ENCODE measurements at regions not wholly inside any gene's neighbourhood (a gene's known extent, or its start where the extent isn't known, plus 50 kb on each side); places are given as distances from the start of the nearest gene placed in this dataset.

DNA sequence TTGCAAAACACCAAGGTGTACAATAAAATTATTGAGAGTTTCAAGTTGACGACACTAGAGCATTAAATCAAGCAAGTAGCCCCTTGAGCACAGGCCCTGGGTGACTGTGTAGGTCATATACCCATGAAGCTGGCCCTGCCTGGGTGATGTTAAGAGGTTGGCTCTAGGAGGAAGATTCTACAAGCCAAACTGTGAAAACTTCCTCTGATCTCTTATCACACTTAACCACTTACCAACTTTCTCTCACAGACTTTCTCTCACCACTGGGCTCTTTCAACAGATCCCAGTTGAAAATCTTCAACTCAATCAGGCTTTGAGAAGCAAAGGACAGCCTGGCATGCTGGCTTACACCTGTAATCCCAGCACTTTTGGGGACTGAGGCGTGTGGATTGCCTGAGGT, 186.9 kb upstream of the BTG1 start:
- DNase-seq, result no peak

DNA sequence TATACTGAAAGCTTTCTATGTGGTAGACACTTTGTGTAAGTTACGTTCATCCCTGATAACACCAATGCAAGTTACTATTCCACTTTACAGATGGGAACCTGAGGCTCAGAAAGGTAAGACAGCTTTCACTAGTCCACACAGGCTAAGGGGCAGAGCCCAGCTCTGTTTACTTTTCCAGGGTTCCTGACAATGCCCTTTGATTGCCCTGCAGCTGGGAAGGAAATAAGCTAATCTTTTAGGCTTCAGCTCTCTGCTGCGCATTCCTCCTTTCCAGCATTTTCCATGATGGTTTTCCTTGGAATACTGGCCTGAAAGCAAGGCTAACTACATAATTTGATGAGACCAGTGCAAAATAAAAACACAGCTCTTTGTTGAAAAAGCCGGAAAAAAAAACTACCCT, 185.7 kb upstream of the BTG1 start:
- DNase-seq, result no peak

DNA sequence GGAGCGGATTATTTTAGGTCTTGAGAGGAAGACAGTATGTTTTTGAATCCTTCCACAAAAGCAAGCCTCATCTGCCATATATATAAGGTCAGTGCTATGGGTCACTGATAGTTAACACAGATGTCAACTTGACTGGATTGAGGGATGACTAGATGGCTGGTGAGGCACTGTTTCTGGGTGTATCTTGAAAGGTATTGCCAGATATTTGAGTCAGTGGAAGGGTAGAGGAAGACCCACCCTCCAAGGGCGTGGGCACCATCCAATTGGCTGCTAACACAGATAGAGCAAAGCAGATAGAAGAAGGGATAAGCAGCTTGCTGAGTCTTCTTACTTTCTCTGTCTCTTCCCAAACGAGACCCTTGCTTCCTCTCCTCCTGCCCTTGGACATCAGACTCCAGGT, 185.0 kb upstream of the BTG1 start:
- DNase-seq, result no peak

DNA sequence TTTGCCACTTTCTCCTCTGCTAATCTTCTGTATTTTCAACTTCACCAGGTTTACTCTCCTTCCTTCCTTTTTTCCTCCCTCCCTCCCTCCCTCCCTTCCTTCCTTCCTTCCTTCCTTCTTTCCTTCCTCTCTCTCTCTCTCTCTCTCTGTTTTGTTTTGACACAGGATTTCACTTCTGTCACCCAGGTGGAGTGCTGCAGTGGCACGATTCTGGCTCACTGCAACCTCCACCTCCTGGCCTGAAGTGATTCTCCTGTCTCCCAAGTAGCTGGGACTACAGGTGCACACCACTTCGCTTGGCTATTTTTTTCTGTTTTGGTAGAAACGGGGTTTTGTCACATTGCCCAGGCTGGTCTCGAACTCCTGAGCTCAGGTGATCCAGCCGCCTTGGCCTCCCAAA, 181.2 kb upstream of the BTG1 start:
- no peak for DNase-seq

DNA sequence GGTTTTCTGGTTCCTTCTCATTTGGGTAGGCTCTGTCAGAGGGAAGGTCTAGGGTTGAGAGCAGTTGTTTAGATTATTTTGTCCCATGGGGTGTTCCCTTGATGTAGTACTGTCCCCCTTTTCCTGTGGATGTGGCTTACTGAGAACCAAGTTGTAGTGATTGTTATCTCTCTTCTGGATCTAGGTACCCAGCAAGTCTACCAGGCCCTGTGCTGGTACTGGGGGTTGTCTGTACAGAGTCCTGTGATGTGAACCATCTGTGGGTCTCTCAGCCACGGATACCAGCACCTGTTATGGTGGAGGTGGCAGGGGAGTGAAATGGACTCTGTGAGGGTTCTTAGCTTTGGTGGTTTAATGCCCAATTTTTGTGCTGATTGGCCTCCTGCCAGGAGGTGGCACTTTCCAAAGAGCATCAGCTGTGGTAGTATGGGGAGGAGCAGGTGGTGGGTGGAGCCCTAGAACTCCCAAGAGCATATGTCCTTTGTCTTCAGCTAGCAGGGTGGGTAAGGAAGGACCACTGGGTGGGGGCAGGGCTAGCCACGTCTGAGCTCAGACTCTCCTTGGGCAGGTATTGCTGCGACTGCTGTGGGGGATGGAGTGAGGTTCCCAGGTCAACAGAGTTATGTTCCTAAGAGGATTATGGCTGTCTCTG, 179.3 kb upstream of the BTG1 start:
- DNase-seq, result no peak

DNA sequence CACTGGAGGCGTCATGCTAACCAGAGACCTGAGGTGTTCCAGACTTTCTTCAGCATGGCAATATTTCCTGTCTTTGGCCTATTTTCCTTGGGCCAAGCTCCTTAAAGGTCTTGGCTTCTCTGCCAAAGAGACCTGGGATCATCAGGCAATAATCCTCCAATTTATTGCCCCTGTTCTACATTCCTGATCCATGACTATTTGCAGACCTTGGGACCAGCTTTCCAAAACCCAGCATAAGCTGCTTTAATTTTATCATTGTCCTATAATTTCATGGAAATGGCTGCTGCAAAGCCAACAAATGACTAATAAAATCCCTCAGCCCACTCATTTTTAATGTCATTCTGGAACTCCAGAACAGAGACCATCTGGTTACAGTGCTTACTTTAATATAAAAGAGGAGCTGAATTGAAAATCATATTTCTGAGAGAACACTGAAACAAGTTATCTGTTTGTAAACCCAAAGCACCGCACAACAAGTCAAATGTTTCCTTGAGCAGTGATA, 166.9 kb upstream of the BTG1 start:
- no peak for DNase-seq

DNA sequence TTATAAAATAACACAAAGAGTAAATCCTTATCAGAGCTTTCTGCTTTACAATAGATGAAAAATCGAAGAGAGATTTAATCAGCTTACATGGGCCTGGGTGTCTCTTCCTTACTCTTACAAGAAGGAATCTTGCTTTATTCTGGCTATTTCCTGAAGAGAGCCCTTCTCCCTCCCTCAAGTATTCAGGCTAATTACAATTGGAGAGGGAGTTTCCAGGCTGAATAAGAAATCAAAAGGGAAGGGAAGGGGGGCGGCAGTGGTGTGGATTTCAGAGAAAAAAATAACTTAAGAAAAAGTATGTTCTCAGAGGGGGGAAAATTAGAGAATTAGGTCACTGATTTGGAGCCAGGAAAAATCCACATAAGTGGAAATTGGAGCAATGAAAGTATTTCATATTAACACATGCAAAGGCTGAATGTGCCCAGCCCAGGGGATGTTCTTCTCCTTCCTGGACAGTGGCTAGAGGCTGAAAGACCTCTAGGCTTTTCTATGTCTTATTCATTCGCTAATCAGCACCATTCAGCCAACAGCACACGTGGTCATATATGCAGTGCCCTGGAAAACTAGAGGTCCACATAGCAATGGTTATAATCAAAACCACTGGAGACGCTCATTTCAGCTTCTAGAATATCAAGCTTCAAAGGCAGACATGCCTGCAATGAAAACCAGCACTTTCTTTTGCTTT, 158.9 kb upstream of the BTG1 start:
- DNase-seq, result no peak

DNA sequence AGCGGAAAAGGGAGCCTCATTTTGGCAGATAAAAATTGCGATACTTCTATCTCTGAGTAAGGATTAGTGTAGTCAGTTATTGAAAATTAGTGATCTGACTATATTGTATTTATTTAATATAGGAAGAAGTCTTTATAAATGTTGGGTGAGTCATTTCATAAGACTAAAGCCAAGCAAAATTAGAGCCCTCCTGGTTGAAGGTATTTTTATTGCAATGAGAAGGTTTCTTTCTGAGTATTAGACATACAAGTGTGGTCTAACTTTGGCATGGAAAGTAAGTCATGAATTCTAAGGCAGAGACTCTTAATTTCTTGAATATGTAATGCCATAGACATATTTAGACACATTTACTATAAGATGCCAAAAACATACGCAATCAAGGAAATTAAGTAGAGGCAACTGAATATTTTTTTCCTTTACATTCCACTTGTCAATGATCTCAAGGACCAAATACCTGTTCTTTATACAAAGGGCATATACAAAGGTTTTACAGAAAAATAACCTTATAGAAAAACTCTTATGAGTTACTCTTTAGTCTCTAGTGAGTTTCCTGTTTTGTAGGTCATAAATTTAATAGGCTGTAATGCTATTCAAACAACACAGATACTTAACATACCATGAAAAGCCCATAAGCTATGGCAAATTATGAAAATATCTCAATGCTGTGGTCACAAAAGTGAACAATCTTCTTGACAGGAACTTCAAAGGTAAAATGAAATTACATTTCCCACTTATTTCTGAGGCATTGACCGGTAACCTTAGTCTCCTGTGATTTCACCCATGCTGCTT, 156.6 kb upstream of the BTG1 start:
- DNase-seq, result no peak

DNA sequence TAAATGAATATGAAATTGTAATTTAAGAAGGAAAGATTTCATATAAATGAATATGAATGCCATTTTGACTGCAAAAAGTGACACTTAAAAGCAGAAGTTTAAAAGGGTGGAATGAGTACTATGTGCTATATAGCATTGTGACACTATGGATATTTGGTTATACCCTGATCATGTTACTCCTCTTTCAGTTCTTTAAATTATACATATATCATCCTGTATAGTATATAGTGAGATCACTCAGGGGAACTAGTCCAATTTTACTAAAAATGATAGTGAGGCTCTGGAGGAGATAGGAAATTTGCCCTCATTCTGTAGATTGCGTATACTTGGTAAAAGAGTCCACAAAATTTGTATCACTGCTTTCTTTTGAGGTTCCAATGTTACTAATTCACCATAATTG, 155.7 kb upstream of the BTG1 start:
- DNase-seq, result no peak

DNA sequence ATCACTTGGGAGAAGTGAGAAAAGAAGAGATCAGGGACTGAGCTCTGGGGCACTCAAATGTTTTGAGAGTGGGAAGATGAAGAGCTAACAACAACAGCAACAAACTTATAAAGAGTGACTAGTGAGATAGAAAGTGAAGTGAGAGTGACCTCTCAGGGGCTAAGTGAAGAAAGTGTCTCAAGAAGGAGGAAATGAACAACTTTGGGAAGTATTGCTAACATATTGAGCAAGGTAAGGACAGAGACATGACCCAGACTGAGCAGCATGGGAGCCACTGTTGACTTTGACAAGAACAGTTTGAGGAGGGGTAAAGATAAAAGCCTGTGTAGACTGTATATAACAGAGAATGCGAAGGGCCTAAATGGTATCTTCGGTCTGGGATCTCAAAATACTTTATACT, 155.1 kb upstream of the BTG1 start:
- no peak for DNase-seq

DNA sequence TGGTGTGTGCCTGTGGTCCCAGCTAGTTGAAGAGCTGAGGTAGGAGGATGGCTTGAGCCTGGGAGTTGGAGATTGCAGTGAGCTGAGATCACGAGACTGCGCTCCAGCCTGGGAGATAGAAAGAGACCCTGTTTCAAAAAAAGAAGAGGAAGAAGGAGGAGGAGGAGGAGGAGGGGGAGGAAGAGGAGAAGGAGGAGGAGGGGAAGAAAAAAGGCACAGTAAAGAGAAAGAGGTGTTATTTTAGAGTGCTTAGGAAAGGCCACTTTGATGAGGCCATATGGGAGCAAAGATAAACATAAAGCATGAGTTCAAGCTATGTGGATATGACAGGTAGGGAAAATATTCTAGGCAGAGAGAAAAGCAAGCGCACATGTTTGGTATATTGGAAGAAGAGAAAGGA, 154.1 kb upstream of the BTG1 start:
- no peak for DNase-seq

DNA sequence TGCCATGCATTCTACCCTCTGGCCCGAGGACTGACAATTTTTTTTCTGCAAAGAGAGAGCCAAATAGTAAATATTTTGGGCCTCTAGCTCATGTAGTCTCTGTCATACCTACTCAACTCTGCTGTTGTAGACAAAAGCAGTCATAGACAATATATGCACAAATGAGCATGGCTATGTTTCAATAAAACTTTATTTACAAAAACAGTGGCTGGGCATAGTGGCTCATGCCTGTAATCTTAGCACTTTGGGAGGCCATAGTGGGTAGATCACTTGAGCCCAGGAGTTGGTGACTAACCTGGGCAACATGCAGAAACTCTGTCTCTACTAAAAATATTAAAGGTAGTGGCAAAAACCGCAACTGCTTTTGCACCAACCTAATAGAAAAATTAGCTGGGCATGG, 153.7 kb upstream of the BTG1 start:
- DNase-seq, result no peak

DNA sequence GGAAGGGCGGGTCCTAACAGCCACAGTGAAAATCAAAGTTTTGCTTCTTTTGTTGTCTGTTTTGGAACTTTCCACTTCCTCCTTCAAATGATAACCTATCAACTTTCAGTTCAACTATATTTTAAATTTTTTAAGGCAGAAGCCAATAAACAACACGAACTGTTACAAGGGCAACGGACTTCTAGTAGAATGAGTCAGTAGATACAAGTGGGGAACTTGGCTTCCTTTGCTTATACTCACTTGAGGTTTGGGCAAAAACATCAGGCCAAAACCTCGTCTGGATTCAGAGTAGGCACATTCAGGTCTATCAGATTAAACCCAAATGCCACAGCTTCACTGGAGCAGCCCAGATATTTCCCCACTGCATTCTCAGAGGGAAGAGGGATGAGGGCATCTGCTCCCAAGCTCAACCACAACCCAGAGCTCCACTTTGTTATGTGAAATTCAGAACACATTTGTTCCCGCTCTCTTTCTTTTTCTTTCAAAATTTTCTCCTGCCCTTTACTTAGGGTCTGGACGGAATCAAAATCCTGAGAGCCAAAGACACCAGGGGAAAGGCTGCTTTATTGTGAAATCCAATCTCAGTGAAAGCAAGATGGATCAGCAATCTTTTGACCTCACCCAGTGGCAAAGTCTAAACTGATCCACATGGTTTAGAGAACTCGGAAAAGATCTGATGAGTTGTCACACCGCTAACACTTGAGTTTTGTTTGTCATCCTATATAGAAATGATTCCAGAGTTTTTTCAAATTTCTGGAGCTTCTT, 152.5 kb upstream of the BTG1 start:
- DNase-seq, result no peak

DNA sequence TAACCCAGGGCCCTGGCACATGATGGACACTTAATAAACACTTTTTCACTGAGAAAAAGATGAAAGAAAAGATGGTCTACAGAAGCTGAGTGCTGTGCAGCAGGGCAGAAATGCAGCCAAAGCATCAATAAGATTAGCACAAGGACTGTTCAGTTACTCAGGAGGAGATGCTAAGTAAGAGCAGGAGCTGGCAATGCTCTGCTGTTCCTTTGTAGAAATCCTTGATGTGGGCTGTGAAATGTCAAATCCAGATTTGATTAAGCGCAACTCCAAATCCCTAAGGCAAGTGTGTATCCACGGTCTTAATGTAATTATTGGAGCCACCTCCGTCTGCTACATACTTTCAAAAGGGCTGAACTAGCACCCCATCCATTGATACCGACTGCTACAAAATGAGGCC, 151.8 kb upstream of the BTG1 start:
- DNase-seq, result no peak

DNA sequence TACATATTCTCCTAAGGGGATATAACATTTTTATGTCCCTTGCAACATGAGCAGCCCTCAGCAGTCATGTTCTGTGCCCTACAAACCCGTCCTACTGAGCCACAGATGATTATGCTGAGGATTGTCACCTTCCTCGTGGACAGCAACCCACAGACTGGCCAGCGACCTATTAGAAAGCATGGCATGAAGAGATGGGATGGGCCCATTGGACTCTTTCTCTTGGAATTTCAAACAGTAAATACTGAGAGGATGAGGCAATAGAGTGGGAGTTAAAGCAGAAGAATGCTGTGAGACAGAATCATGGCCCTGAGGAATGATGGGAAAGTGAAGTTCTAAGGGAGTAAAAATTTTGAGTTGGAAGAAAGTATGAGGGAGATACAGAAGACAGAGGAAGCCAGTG, 149.9 kb upstream of the BTG1 start:
- DNase-seq, result no peak

DNA sequence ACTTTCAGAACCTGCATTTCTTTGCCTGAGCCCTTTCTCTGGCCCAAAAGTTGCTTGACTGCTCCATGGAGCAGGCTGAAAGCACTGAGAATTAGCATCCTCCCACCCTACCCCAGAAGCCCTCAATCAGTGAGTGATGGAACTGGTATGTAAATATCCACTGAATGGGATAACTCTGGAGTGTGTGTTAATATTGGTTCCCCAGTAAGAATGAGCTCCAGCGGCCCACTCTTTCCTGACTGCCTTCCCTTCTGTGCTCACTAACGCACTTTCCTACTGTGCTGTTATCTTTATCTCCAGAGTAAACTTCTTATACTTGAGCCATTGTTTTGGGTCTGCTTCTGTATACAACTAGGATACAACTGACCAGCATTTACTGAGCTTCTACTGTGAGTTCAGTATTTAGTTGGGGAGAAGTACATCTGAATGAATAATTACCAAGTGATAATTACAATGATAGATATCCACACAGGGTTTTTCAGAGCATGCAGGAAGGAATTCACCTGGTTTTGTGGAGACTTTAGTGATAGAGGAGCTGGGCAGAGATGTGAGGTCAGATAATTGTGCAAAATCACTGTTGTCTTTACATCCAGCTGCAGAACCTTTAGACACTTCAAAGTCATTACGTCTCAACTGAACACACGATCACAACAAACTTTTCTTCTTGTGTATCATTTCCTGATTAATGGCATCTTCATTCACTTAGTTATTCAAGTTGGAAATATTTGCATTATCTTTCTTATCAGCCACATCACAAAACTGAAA, 149.2 kb upstream of the BTG1 start:
- DNase-seq, result no peak

DNA sequence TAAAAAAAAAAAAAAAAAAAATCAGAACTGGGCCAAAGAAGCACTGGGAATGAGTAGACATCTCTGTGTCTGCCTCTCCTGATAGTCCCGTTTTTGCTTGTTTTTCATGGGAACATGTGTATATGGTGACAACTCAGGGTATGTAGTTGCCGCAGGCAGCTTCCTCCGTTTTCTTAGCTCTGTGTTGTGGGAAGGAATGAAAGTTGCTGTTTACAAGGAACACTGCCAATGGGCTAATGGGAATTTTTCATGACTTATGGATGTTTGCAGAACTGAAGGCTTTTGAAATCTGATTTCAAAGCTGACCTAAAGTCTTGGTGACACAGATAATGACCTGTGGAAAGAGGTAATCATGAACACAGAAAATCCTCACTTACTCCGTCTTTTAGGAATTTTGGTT, 146.4 kb upstream of the BTG1 start:
- DNase-seq, result no peak

DNA sequence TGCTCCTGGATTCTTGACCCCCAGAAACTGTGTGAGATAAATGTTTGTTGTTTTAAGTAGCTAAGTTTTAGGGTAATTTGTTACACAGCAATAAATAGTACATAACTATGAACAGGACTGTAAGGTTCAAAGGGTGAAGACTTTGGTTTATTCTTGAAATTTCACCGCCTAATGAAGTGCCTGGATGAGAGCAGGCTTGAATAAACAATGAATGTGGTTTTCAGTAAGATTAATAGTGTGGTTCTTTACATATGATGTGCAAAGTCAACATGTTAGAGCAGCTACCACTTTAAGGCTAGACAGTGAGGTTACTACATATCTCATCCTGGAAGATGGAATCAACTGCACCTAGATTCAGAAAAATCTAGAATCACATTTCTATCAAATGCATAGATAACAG, 145.2 kb upstream of the BTG1 start:
- DNase-seq, result no peak

DNA sequence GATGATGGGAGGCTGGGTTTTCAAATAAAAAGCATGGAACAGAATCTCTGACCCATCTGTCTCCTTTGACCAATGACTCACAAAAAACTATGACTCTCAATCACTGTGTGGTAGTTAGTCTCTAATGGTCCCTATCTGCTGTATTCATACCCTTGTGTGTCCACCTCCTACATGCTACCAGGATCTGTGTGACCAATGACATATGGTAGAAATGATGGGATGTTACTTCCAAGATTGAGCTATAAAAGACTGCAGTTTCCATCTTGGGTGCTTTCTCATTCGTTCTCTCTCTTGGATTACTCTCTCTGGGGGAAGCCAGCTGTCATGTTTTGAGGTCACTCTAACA, 144.7 kb upstream of the BTG1 start:
- no peak for DNase-seq

DNA sequence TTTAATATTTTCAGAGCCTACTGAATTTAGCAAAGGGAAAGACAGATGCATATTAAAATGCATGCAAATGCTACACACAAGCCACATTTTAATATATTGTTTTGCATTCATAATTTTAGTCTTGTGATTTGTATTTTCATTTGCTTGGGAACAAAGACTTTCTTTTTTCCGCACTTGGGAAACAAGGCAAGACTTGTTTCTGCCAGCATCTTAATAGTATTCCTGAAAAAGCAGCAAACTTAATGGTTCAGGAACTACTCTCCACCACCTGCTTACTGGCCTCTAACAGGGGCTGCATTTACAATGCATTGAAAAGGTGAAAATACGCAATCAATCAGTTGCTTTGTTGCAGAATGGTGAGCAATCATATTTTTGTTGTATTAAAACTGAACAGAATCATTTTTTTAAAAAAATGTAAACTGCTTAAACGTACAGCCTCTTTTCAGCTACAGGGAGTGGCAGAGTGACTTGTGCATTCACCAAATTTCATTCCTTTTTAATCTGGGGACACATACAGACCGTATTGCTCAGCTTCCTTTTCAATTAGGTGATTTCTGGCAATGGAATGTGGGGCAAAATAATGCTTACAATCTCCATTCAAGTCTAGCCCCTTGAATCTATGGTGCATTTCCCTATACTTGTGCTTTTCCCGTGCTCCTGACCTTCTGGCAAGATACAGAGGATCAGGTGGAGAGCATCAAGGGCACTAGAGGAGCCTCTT, 144.1 kb upstream of the BTG1 start:
- DNase-seq, result no peak
